SK-N-MC (cell line): ENCODE measurements at regions not wholly inside any gene's neighbourhood (a gene's known extent, or its start where the extent isn't known, plus 50 kb on each side); places are given as distances from the start of the nearest gene placed in this dataset.

ENCODE experiments used
- EZH2 ChIP-seq: fragments of 200-600 bp; sonication (generic); IDR thresholded peaks from one replicate; pipeline ENCODE4 v1.6.1; 2017; ENCODE audit warnings: antibody characterized with exemption
- FOXP2 ChIP-seq: optimal IDR thresholded peaks from 2 replicates; pipeline ENCODE3; 2011; ENCODE audit warnings: mild to moderate bottlenecking, moderate library complexity; ENCODE audit not compliant: insufficient read depth; ENCODE audit errors: extremely low read length, control extremely low read depth
- POLR2AphosphoS5 ChIP-seq: IDR thresholded peaks from 2 replicates; pipeline ENCODE4 v1.6.1; 2012; ENCODE audit warnings: mild to moderate bottlenecking, low read depth, low read length, borderline replicate concordance

GRCh38 chr13:94901070-94901469 is 188.7 kb upstream of the SOX21 start:
- TF ChIP-seq EZH2 (no peak), FOXP2 (no peak), POLR2AphosphoS5 (no peak)
